ENCODE measurements at regions not wholly inside any gene's neighbourhood (a gene's known extent, or its start where the extent isn't known, plus 50 kb on each side); places are given as distances from the start of the nearest gene placed in this dataset.

DNA sequence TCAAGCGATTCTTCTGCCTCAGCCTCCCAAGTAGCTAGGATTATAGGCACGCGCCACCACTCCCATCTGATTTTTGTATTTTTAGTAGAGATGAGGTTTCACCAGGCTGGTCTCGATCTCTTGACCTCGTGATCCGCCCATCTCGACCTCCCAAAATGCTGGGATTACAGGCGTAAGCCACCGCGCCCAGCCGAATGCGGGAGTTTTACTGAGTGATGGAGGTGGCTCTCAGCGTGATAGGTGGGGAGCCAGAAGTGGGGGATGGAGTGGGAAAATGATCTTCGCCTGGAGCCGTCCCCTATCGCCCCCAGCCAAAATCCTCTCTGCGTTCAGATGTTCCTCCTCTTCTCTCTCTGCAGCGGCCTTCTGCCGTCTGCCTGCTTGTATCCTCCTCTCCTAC is 348.4 kb upstream of the NPSR1 start:
- no peak overlapping the region for H3K4me3 ChIP-seq
- no peaks in the 10 kb centered on the region for H3K36me3 ChIP-seq
- TF ChIP-seq POLR2A (IDR thresholded peaks at IDR 0.05) (no peak), POLR2AphosphoS5 (IDR thresholded peaks at IDR 0.05) (no peak), CTCF (IDR thresholded peaks at IDR 0.05) (no peak), EP300 (IDR thresholded peaks at IDR 0.05; ENCODE audit: low read depth) (no peak)
- intact Hi-C loops (cut with DNase I; ENCODE audit: low total_unique reads): no loop called here
- H3K4me1 ChIP-seq: peaks cover 0 to 32% (median 8%) of the 10 kb centered on the region in 4 donors
- WGBS, 2 donors (ENCODE audit: low coverage in 1 of 2): 95 to 96% methylated on average over 10 to 19 of the region's 19 CpGs
- no peaks in the 10 kb centered on the region for H3K27me3 ChIP-seq
- H3K9me3 ChIP-seq: peaks cover 0 to 5% of the 10 kb centered on the region in 2 donors
- in situ Hi-C loops (cut with MboI; ENCODE audit: low pct_ligation_motif_present in 1 of 4, low pct_unique_long_range_greater_than_20kb in 1 of 4, low sequenced_read_pairs in 3 of 4): no loop called here
- no peak overlapping the region for H3K27ac ChIP-seq
- DNase-seq: no peak

DNA sequence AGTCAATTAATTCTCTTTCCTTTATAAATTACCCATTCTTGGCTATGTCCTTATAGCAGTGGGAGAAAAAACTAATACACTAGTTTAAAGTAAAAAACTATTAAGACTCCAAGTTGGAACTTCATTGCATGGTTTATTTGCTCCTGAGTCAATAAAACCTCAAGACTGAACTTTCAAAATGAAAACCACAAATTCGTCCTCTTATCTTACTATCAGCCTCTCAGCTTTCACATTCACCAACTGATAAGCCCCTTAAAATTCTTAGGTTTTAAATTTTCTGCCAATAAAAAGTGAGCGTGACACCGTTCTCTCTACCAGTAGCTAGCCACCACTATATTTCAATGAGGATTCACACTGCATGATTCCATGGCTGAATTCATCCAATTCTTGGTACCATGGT is 346.4 kb upstream of the NPSR1 start:
- no peak for DNase-seq
- in situ Hi-C loops (cut with MboI; ENCODE audit: low pct_ligation_motif_present in 1 of 4, low pct_unique_long_range_greater_than_20kb in 1 of 4, low sequenced_read_pairs in 3 of 4): no loop called here
- H3K27ac ChIP-seq: no peak overlapping the region
- H3K4me3 ChIP-seq: no peak overlapping the region
- H3K4me1 ChIP-seq: peaks cover 0 to 21% (median 8%) of the 10 kb centered on the region in 4 donors
- 68 to 69% methylated on average over 3 of the region's 3 CpGs for WGBS, 2 donors (ENCODE audit: low coverage in 1 of 2)
- H3K27me3 ChIP-seq: no peaks in the 10 kb centered on the region
- intact Hi-C loops (cut with DNase I; ENCODE audit: low total_unique reads): no loop called here
- peaks cover 0 to 5% of the 10 kb centered on the region in 2 donors for H3K9me3 ChIP-seq
- TF ChIP-seq CTCF (IDR thresholded peaks at IDR 0.05) (no peak), EP300 (IDR thresholded peaks at IDR 0.05; ENCODE audit: low read depth) (no peak), POLR2AphosphoS5 (IDR thresholded peaks at IDR 0.05) (no peak), POLR2A (IDR thresholded peaks at IDR 0.05) (no peak)
- H3K36me3 ChIP-seq: no peaks in the 10 kb centered on the region

DNA sequence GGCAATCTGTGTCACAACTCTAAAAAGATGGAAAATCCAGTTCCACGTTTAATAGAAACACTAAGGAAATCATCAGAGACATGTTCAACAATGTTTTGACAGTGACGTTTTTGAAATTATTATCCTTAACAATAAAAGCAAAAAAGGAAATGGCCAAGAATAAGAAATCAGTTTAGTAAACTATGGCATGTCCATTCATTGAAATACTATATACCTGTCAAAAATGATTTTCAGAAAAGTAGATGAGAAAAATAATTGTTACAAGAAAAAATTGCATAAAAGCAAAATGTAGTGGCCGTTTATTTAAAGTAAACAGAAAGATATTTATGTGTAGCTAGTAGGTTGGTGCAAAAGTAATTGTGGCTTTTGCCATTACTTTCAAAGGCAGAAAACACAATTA is 345.4 kb upstream of the NPSR1 start:
- DNase-seq: no peak
- no peak overlapping the region for H3K27ac ChIP-seq
- no peak overlapping the region for H3K4me3 ChIP-seq
- H3K9me3 ChIP-seq: peaks cover 0 to 5% of the 10 kb centered on the region in 2 donors
- TF ChIP-seq POLR2A (IDR thresholded peaks at IDR 0.05): no peak
- TF ChIP-seq POLR2AphosphoS5 (IDR thresholded peaks at IDR 0.05): no peak
- TF ChIP-seq CTCF (IDR thresholded peaks at IDR 0.05): no peak
- no peak for TF ChIP-seq EP300 (IDR thresholded peaks at IDR 0.05; ENCODE audit: low read depth)
- 82 to 85% methylated on average over 3 of the region's 3 CpGs for WGBS, 2 donors (ENCODE audit: low coverage in 1 of 2)
- H3K4me1 ChIP-seq: peaks cover 0 to 12% (median 4%) of the 10 kb centered on the region in 4 donors
- intact Hi-C loops (cut with DNase I; ENCODE audit: low total_unique reads) (no loop called here), in situ Hi-C loops (cut with MboI; ENCODE audit: low pct_ligation_motif_present in 1 of 4, low pct_unique_long_range_greater_than_20kb in 1 of 4, low sequenced_read_pairs in 3 of 4) (no loop called here)
- no peaks in the 10 kb centered on the region for H3K27me3 ChIP-seq
- H3K36me3 ChIP-seq: no peaks in the 10 kb centered on the region

GRCh38 chr7:34313289-34313688 is 344.7 kb upstream of the NPSR1 start:
- no peak overlapping the region for H3K27ac ChIP-seq
- H3K36me3 ChIP-seq: no peaks in the 10 kb centered on the region
- H3K27me3 ChIP-seq: no peaks in the 10 kb centered on the region
- 95 to 100% methylated on average over 1 to 2 of the region's 2 CpGs for WGBS, 2 donors (ENCODE audit: low coverage in 1 of 2)
- peaks cover 0 to 5% of the 10 kb centered on the region in 2 donors for H3K9me3 ChIP-seq
- DNase-seq: no peak
- intact Hi-C loops (cut with DNase I; ENCODE audit: low total_unique reads): no loop called here
- in situ Hi-C loops (cut with MboI; ENCODE audit: low pct_ligation_motif_present in 1 of 4, low pct_unique_long_range_greater_than_20kb in 1 of 4, low sequenced_read_pairs in 3 of 4): no loop called here
- TF ChIP-seq CTCF (IDR thresholded peaks at IDR 0.05): no peak
- TF ChIP-seq POLR2AphosphoS5 (IDR thresholded peaks at IDR 0.05): no peak
- TF ChIP-seq POLR2A (IDR thresholded peaks at IDR 0.05): no peak
- TF ChIP-seq EP300 (IDR thresholded peaks at IDR 0.05; ENCODE audit: low read depth): no peak
- H3K4me3 ChIP-seq: no peak overlapping the region
- peaks cover 0 to 6% (median 3%) of the 10 kb centered on the region in 4 donors for H3K4me1 ChIP-seq

Measured in transverse colon (tissue), 4 donors.